HG03460 (cell line): ENCODE measurements at regions not wholly inside any gene's neighbourhood (a gene's known extent, or its start where the extent isn't known, plus 50 kb on each side); places are given as distances from the start of the nearest gene placed in this dataset.

ENCODE experiments used
- ATAC-seq: cut with Tn5 transposase; IDR thresholded peaks from one replicate; pipeline ENCODE4 v1.9.1; 2021; ENCODE audit not compliant: unreplicated experiment

DNA sequence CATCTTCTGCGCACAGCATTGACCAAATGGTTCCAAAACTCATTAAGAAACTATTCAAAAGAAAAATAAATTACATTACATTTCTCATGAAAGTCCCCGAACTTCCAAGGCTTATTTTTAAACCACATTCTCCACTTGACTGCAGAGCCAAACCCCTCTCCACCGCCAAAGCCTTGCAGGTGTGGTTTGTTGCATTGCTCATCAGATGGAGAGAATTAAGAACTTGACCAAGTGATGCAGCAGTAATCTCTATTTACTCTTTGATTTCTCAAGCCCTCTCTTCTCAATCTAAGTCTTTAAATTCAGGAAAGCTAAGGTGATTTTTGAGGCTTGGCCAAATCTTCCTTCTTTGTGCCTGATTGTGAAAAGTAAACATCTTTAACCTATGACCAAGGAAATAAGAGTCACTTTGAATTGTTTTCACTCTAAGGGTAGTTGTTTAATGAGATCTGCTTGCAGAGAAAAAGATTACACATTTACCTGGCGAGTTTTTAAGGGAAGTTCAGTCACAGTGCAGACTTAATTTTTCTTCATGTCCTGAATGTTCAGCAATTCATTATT lies 290.5 kb upstream of the ITGA1 start:
- no peak for ATAC-seq

DNA sequence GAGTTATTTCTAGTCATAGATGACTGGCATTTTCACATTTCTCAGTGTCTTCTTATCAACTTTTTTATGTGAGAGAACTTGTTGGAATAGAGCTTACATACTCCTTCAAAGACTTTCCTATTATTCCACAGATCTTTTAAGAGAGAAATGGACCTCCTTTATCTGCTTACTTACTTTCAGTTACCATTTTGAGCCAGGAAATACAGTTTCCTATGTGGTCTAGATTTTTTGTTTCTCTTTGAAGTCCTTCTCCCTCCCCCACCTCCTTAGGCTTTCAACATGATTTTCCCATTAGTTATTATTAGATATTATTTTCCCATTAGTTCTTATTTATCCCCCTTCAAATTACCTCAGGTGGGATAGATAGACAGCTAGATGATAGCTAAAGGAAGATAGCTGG lies 289.1 kb upstream of the ITGA1 start:
- no peak for ATAC-seq

DNA sequence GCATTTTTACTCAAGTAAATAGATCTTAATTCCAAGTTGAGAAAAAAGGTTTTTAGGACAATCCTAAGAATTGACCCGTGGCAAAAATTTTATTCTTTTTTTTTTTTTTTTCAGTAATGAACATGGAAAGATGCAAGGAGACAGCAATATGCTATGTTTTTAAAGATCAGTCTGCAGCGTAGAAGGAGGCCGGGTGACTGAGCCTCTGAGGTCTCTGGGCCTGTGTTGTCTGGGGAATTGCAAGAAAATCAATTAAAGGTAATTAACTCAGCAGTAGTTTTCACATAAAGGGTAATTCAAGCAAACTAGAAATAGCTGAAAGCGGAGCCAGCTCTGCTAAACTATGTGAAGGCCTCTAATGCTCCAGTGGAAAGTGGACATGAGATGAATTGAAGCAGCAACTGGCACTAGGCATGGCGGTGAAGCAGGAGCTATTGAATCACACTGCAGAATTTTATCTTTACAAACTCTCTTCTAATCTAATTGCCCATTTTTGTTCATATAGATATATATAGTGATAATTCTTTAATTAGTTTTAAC lies 285.2 kb upstream of the ITGA1 start:
- no peak for ATAC-seq

DNA sequence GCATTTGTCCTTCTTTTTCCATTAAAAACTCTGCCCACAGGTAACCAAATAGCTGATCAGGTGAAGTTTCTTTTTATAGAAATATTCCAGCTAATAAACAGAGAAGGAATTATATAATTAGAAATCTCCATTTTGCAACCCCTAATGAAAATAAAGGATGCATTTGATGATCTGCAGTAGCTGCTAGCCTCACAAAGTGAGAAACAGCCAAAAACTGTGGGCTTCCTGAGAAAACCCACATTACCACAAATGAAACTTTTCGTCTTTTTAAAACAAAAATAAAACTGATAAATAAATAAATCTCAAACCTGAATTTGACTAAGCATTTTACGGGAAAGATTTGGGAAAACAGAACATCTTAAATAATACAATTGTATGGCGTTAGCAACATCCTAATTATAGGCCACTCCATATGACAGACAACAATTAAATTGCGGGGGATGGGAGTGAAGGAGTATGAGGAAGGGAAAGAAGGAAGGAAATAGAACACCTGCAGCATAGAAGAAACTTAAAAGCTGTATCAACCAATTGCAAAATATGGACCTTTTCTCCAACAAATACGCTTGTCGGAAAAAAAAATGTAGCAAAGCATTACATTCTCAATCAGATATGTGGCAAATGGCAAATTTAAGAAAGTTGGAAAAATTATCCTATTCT lies 283.0 kb upstream of the ITGA1 start:
- no peak for ATAC-seq

DNA sequence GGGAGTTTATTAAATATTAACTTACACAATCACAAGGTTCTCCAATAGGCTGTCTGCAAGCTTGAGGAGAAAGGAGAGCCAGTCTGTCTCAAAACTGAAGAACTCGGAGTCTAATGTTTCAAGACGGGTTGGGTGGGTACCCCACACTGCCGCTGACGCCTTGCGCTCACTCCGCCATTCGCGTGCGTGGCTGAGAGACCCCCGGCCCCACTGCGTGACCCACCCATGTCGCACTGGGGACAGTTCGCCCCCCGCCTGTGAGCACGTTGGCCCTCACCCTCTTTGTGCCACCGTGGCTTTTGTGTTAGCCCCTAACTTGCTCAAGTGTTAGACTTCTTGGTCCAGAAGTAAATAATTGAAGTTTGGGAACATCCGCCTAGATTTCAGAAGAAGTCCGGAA lies 270.0 kb upstream of the ITGA1 start:
- no peak for ATAC-seq

DNA sequence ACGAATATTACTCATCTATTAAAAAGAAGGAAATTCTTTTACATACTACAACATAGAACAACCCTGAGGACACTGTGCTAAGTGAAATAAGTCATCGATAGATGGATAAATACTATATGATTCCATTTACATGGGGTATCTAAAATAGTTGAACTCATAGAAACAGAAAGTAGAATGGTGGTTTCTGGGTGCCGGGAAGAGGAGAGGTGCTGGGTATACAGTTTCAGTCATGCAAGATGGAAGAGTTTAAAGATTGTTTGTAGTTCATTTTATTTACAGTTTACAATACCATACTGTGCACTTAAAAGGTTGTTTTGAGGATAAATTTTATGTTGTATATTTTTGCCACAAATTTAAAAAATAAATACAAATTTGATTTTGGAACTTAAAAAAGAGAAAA lies 267.5 kb upstream of the ITGA1 start:
- ATAC-seq = no peak

DNA sequence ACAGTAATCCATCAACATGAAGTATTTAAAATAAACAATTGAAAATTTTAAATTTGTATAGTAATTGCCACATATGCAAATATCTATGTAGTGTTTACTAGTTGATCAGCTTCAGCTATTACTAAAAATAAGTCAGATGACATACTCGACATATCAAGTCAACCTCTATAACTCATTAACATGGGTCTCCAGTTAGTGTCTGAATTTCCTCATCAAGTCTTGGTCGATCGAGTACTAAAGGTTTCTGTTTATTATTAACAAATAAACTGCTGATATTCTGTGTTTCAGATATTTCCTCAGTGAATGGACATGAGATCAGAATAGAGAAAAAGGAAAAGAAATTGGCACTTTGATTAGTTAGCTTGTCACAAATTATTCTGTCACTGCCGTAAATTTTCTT lies 266.5 kb upstream of the ITGA1 start:
- no peak for ATAC-seq

DNA sequence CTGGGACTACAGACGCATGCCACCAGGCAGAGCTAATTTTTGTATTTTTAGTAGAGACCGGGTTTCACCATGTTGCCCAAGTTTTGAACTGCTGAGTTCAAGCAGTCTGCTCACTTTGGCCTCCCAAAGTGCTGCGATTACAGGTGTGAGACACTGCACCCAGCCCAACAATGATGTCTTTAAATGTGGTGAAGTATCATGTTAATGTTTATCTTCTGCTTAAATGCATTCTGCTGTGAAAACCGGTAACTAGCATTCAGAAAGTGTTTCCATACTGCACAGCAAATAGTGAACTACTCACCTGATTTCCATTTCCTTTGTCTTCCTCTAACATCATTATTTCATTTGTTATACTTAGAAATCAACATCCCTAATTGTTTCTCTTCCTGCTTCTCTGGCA lies 264.0 kb upstream of the ITGA1 start:
- ATAC-seq = no peak

DNA sequence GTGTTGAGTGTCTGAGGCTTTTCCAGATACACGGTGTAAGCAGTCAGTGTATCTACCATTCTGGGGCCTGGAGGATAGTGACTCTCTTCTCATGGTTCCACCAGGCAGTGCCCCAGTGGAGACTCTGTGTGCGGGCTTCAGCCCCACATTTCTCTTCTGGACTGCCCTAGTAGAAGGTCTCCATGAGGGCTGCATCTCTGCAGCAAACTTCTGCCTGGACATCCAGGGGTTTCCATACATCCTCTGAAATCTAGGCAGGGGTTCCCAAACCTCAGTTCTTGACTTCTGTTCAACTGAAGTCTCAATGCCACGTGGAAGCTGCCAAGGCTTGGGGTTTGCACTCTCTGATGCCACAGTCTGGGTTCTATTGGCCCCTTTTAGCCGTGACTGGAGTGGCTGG lies 256.6 kb upstream of the ITGA1 start:
- no peak for ATAC-seq

DNA sequence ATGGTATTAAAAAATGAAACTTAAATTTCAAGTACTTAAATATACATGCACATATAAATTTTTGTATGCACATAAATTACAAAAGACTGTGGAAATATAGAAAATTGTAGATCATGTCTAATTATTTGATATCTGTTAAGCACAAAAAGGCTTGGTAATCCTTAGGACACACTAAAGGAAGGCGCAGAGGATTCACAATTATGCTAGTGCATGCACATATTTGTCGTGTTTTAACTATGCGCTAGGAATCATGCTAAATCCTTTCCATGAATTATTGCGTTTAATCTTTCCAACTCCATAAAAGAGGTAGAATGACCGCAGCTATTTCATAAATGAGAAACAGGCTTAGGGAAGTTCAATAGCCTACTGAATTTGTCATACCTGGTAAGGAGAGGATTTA lies 244.1 kb upstream of the ITGA1 start:
- no peak for ATAC-seq

DNA sequence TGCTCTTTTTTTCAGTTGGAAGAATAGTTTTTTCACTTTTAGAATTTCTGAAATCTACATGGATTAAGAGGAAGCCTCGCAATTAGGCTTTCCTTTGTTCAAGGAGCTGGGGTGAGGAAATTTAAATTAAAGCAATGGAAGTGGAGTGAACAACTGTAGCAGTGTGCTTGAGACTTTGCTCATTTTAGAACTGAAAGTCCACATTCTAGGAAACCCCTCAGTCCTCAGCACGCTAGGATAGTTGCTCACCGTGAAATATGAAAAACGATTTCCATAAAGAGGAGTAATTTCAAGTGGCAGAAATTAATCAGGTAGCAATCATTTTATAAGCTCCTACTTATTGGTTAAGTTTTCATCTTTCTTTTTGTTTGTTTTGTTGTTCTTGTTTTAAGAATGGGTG lies 243.0 kb upstream of the ITGA1 start:
- ATAC-seq = no peak

DNA sequence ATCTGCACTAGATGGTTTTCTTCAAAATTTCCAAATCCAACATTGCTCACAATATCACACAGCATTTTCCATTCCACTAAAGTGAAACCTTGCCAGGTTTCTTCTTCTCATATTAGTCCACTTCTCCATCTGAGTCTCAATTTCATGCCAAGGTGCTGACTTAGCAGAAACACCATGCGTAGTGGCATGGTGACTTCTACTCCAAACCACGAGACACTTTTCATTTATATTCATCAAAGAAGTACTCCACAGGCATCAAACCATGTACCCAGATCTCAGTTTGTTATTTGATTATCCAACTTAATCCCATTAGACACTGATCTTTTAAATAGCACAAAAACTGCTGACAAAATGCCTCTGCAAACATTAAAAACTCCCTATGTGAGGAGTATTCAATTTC lies 233.4 kb upstream of the ITGA1 start:
- no peak for ATAC-seq

DNA sequence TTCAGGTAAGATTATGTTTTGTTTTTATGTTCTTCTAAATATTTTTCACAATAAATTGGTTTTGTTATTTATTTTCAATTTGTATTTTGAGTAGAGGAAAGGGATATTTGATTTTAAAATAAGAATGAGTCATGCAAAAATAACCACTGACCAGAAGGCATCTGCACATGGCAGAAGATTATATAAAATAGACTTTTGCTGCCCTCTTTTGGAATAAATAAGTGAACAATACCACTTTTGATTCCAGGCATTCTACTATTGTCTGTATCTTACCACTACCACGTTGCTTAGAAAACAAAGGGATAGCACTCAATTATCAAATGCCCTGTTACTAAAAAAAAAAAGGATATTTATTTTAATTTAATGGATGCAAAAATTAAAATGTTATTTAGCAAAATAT lies 227.3 kb upstream of the ITGA1 start:
- ATAC-seq = no peak

DNA sequence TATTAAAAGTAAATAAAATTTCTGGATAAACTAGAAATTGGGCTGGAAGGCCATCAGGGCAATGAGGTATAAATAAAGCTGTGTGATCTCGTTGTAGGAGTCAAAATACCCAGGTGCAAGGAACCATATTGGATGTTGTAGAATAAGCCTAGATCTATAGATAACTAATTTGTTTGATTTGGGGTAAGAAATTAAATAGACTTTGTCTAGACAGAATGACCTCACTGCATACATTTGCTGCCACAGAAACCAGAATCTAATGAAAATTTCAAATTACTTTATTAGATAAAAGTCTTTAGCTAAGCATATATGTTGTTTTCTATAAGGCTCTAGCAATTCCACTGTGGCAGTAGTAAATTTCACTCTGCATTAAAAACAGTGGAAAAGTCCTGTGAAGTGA lies 225.2 kb upstream of the ITGA1 start:
- no peak for ATAC-seq

DNA sequence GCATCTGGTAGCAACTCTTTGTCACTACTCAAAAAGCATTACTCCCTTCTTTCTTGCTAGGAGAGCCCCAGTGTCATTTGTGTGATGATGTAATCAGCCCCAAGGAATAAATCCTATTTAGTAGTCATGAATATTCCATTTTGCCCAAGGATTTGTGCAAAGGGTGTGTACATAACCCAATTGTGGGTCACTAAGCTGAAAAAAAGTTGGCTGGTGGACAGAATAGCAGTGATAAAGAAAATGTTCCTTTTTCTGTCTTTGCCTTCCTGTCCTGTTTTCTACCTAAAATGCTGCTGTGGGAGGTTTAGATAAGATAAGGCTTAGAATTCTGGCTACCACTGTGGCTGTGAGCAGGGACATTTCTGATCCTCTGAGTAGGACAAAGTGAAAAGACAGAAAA lies 223.1 kb upstream of the ITGA1 start:
- no peak for ATAC-seq

DNA sequence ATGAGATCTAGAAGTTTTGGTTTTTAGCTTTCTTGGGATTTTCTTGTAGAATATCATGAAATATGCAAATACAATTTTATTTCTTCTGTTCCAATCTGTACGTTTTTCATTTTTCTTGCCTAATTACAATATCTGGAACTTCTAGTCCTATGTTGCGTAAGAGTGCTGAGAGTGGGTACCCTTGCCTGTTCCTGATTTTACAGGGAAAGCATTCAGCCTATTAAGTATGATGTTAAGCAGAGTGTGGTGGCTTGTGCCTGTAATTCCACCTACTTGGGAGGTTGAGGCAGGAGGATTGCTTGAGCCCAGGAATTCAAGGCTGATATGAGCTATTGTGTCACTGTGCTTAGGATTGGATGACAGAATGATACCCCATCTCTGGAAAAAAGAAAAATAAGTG lies 210.2 kb upstream of the ITGA1 start:
- no peak for ATAC-seq

DNA sequence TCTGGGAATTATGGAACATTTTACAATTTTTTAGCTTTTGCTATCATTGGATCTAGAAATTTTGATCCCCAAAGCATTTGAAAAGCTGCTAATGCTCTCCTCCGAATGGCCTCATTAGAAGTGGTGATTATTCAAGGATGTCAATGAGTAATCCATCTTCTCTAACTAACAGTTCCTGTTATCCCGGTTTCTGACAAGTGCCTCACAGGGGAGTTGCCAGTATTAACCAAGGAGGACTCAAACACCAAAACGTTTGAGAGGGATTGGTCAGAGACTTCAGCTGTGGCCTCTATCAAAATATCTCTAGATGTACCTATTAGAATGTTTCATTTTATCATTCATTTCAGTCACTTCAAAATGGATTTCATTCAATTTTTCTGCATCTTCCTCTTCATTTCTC lies 208.3 kb upstream of the ITGA1 start:
- no peak for ATAC-seq

DNA sequence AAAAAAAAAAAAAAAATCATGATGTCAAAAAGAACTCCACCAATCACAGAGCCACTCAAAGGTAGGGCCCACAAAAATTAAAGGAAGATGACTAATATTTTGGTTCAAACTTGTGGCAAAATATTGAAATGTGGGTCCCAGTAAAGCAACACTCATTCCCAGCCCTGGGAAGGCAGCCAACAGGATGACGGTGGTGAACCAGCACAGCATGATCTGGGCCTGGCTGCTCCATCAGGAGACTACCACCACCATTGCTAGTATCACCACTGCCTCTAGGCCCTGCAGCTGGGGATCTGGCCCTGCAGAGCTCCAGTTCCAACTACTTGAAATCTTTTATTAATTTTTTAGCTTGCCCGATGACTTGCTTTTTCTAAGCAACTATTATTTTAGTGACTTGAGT lies 206.8 kb upstream of the ITGA1 start:
- no peak for ATAC-seq

DNA sequence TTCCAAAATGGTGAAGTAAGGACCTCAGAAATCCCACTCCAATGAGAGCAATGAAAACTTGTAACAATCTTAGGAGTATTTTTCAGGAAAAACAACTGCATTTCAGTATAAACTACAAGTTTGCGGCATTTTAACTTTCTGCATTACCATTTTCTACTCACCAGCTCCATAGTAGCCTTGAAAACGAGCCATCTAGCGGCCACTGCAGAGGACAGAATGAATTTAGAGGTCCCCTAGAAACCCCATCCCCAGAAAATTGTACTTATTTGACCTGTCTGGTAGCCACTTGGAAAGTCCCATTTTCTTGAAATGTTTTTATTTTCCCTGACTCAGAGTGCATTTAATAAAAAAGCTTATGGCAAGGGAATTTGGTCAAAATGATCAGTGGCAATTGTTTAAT lies 205.4 kb upstream of the ITGA1 start:
- ATAC-seq = no peak

DNA sequence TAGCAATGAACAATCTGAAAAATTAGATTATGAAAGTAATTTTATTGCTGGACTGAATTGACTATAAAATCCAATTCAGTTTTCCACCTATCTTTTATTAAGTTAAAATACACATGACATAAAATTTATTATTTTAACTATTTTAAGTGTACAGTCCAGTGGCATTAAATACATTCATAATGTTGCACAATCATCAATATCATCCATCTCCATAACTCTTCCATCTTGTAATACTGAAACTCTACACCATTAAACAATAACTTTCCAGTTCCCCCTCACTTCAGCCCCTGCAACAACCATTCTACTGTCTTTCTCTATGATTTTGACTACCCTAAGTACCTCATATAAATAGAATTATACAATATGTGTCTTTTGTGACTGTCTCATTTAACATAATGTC lies 200.6 kb upstream of the ITGA1 start:
- no peak for ATAC-seq

DNA sequence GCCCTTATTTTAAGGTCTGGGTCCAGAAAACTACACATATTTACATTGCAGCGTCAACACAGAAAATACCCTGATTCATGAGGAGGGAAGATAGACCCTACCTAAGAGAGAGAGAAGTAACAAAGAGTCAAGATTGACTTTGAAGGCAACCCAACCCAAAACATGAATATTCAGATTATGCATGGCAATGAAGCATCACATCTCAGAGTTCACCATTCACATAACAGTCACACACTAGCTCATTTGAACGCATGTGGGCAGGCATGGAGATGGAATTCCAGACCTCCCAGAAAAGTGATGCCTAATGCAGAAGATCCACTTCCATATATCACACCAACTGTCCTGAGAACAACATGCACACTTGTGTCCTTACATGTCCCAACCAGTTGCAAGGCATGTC lies 190.1 kb upstream of the ITGA1 start:
- ATAC-seq = no peak

DNA sequence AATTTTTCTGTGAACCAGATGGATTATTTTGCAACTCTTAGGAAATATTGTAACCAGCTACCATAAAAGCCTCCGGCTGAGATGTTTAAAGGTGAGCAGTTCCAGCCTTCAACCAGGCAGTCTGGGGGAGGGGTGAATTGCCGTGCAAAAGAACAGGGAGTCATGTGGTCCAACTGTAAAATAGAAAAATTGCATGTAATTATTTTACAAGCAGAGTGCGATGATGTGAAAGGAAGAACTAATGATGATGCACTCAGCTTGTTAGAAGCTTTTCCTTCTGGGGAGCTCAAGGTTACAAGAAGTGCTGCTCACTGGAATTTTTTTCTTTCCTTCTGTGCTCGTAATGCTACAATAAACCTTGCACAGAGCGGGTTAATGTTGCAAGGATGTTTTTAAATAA lies 188.7 kb upstream of the ITGA1 start:
- ATAC-seq = no peak
